ENCODE measurements at regions not wholly inside any gene's neighbourhood (a gene's known extent, or its start where the extent isn't known, plus 50 kb on each side); places are given as distances from the start of the nearest gene placed in this dataset.

- H3K27me3 Mint-ChIP-seq (ENCODE audit: unreplicated experiment): no peaks in the 10 kb centered on the region
- DNase-seq (ENCODE audit: low spot score): no peak
- H3K36me3 Mint-ChIP-seq (ENCODE audit: low read depth, unreplicated experiment): no peaks in the 10 kb centered on the region
- H3K4me1 Mint-ChIP-seq (ENCODE audit: unreplicated experiment): no peaks in the 10 kb centered on the region
- no peak overlapping the region for H3K27ac Mint-ChIP-seq (ENCODE audit: unreplicated experiment)
- H3K9me3 Mint-ChIP-seq (ENCODE audit: unreplicated experiment): no peaks in the 10 kb centered on the region
- no peak overlapping the region for H3K4me3 Mint-ChIP-seq (ENCODE audit: unreplicated experiment)
- no peak for TF ChIP-seq CTCF (IDR thresholded peaks at IDR 0.05; ENCODE audit: unreplicated experiment)
Measured at GRCh38 chr11:80441821-80442220, 1001.0 kb upstream of the TENM4 start.

GRCh38 chr11:80440835-80441234 is 1000.0 kb upstream of the TENM4 start:
- Mint-ChIP-seq H3K9me3 (ENCODE audit: unreplicated experiment) (no peaks in the 10 kb centered on the region), H3K27me3 (ENCODE audit: unreplicated experiment) (no peaks in the 10 kb centered on the region), H3K4me3 (ENCODE audit: unreplicated experiment) (no peak overlapping the region), H3K4me1 (ENCODE audit: unreplicated experiment) (no peaks in the 10 kb centered on the region), H3K36me3 (ENCODE audit: low read depth, unreplicated experiment) (no peaks in the 10 kb centered on the region), H3K27ac (ENCODE audit: unreplicated experiment) (no peak overlapping the region)
- TF ChIP-seq CTCF (IDR thresholded peaks at IDR 0.05; ENCODE audit: unreplicated experiment): no peak
- no peak for DNase-seq (ENCODE audit: low spot score)

DNA sequence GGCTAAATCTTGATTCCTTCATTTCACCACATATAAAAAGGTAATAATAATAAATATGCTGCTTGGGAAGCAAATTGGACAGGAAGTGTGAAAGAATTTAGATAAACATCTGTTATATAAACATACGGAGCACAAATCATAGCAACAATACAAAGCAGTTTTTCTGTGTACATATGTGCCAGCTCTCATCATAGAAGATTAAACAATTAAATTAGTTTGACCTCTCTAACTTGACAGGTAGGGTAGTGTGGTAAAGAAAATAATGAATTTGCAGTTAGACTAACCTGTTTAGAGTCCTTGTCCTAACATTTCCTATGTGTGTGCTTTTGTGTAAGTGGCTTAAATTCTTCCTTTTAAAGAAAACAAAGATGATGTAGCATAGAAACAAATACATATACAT is 995.7 kb upstream of the TENM4 start:
- DNase-seq (ENCODE audit: low spot score): no peak
- no peak for TF ChIP-seq CTCF (IDR thresholded peaks at IDR 0.05; ENCODE audit: unreplicated experiment)
- no peak overlapping the region for H3K27ac Mint-ChIP-seq (ENCODE audit: unreplicated experiment)
- no peaks in the 10 kb centered on the region for H3K9me3 Mint-ChIP-seq (ENCODE audit: unreplicated experiment)
- H3K27me3 Mint-ChIP-seq (ENCODE audit: unreplicated experiment): no peaks in the 10 kb centered on the region
- no peaks in the 10 kb centered on the region for H3K4me1 Mint-ChIP-seq (ENCODE audit: unreplicated experiment)
- no peak overlapping the region for H3K4me3 Mint-ChIP-seq (ENCODE audit: unreplicated experiment)
- H3K36me3 Mint-ChIP-seq (ENCODE audit: low read depth, unreplicated experiment): no peaks in the 10 kb centered on the region

- Mint-ChIP-seq H3K9me3 (ENCODE audit: unreplicated experiment) (no peaks in the 10 kb centered on the region), H3K36me3 (ENCODE audit: low read depth, unreplicated experiment) (no peaks in the 10 kb centered on the region), H3K27me3 (ENCODE audit: unreplicated experiment) (no peaks in the 10 kb centered on the region), H3K4me3 (ENCODE audit: unreplicated experiment) (no peak overlapping the region), H3K4me1 (ENCODE audit: unreplicated experiment) (no peaks in the 10 kb centered on the region), H3K27ac (ENCODE audit: unreplicated experiment) (no peak overlapping the region)
- TF ChIP-seq CTCF (IDR thresholded peaks at IDR 0.05; ENCODE audit: unreplicated experiment): no peak
- no peak for DNase-seq (ENCODE audit: low spot score)
Measured at GRCh38 chr11:80435345-80435744, 994.5 kb upstream of the TENM4 start.

DNA sequence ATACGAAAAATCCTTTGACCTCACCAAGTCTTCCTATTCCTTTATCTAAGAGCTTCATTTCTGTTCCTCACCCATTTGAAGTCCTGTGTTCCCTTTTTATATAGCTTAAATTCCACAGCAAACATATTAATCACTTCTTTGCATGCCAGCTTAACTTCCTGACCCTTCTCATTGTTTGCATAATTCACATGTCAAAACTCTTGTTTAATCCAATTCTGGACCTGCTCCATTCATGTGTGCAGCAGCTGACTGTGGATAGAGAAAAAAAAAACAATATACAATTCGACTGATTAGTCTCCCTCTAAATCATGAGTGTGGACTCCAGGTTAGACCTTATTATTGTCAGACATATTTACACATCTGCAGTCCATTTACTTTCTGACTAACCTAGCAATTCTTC is 991.2 kb upstream of the TENM4 start:
- DNase-seq (ENCODE audit: low spot score): no peak
- Mint-ChIP-seq H3K36me3 (ENCODE audit: low read depth, unreplicated experiment) (no peaks in the 10 kb centered on the region), H3K9me3 (ENCODE audit: unreplicated experiment) (no peaks in the 10 kb centered on the region), H3K4me1 (ENCODE audit: unreplicated experiment) (no peaks in the 10 kb centered on the region), H3K27ac (ENCODE audit: unreplicated experiment) (no peak overlapping the region), H3K27me3 (ENCODE audit: unreplicated experiment) (no peaks in the 10 kb centered on the region), H3K4me3 (ENCODE audit: unreplicated experiment) (no peak overlapping the region)
- TF ChIP-seq CTCF (IDR thresholded peaks at IDR 0.05; ENCODE audit: unreplicated experiment): no peak
